Erythroblast (primary cell): ENCODE measurements at regions not wholly inside any gene's neighbourhood (a gene's known extent, or its start where the extent isn't known, plus 50 kb on each side); places are given as distances from the start of the nearest gene placed in this dataset.

Source experiments
- GATA1 ChIP-seq: IDR thresholded peaks from 2 replicates; pipeline ENCODE4 v1.6.1; 2011; ENCODE audit warnings: low read depth, mild to moderate bottlenecking, control low read depth, low read length, moderate library complexity
- POLR2A ChIP-seq: IDR thresholded peaks from 2 replicates; pipeline ENCODE4 v1.6.1; 2011; ENCODE audit warnings: mild to moderate bottlenecking, low read length

DNA sequence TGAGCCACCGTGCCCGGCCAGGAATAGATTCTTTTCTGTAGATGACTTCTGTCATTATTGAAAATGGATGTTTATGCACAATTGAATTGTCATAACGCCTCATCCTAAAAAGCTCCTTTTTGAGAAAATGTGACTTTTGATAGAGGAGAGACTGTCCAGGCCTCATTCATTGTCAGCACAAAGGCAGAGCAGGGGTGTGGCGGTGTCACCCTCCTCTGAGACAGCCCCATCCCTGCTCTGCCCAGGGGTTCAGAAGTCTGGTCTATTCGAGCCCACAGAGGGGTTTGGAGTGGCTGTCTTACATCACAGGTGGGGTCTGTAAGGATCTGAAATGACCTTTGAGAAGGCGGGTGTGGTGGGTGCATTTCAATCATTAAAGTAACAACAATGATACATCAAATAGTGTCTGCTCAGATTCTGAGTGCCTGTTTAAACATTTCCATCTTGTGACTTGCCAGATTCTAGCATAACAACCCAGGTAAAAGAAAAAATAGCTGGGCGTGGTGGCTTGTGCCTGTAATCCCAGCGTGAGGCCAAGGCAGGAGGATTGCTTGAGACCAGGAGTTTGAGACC lies 161.0 kb downstream of the SEC14L1 start:
- TF ChIP-seq POLR2A = no peak
- no peak for TF ChIP-seq GATA1
